ENCODE measurements at regions not wholly inside any gene's neighbourhood (a gene's known extent, or its start where the extent isn't known, plus 50 kb on each side); places are given as distances from the start of the nearest gene placed in this dataset.

- no peaks in the 10 kb centered on the region for H3K9me3 Mint-ChIP-seq (ENCODE audit: insufficient read depth)
- no peak overlapping the region for H3K4me3 Mint-ChIP-seq
- H3K9me3 ChIP-seq (ENCODE audit: control extremely low read depth in 1 of 3, control insufficient read depth in 2 of 3, insufficient read depth in 1 of 3, low read length in 2 of 3), result no peaks in the 10 kb centered on the region
- H3K4me1 Mint-ChIP-seq, result no peaks in the 10 kb centered on the region
- H2AFZ ChIP-seq (ENCODE audit: insufficient read depth, low read depth, low read length, poor library complexity, severe bottlenecking), result no peak overlapping the region
- DNase-seq, result no peak
- no peaks in the 10 kb centered on the region for H3K27me3 Mint-ChIP-seq
- H3K27me3 ChIP-seq (replicated peaks in 1 of 4; ENCODE audit: control extremely low read depth in 1 of 4, control insufficient read depth in 3 of 4, insufficient read depth in 4 of 4, low read length in 3 of 4), result no peaks in the 10 kb centered on the region
- H3K9ac ChIP-seq (ENCODE audit: low read length), result no peak overlapping the region
- no peak for TF ChIP-seq EZH2 (IDR thresholded peaks at IDR 0.05; ENCODE audit: borderline replicate concordance, insufficient read depth, low read depth, low read length, poor library complexity, severe bottlenecking)
- TF ChIP-seq CTCF (IDR thresholded peaks at IDR 0.05), result no peak
- H4K20me1 ChIP-seq (ENCODE audit: control insufficient read depth, insufficient read depth, low read length, poor library complexity, severe bottlenecking), result no peaks in the 10 kb centered on the region
- H3K4me1 ChIP-seq (ENCODE audit: control insufficient read depth in 2 of 2, insufficient read depth in 2 of 2, low read length in 2 of 2), result no peaks in the 10 kb centered on the region
- H3K36me3 ChIP-seq (replicated peaks in 1 of 2; ENCODE audit: control extremely low read depth in 1 of 2, control insufficient read depth in 1 of 2, extremely low read depth in 1 of 2, insufficient read depth in 2 of 2, low read length in 1 of 2), result no peaks in the 10 kb centered on the region
- CTCF ChIA-PET, result no interaction called here
- H3K4me3 ChIP-seq (ENCODE audit: control extremely low read depth in 1 of 5, extremely low read depth in 1 of 5, insufficient read depth in 1 of 5, low read depth in 2 of 5, low read length in 4 of 5), result no peak overlapping the region
- WGBS (ENCODE audit: insufficient coverage), result 100% methylated on average over 1 of the region's 2 CpGs
- no peak for ATAC-seq (ENCODE audit: low read depth)
- H3K4me2 ChIP-seq (replicated peaks; ENCODE audit: low read depth, low read length, poor library complexity, severe bottlenecking), result no peak overlapping the region
- no peaks in the 10 kb centered on the region for H3K79me2 ChIP-seq (ENCODE audit: control insufficient read depth, insufficient read depth, low read length)
- intact Hi-C loops (cut with micrococcal nuclease), result no loop called here
- no peak overlapping the region for H3K27ac ChIP-seq (ENCODE audit: low read length in 2 of 2)
- H3K27ac Mint-ChIP-seq, result no peak overlapping the region
- POLR2A ChIA-PET, result no interaction called here
Measured at GRCh38 chr2:14425869-14426268, 206.6 kb upstream of the LRATD1 start.

- Mint-ChIP-seq H3K27me3 (no peaks in the 10 kb centered on the region), H3K4me1 (no peaks in the 10 kb centered on the region), H3K27ac (no peak overlapping the region), H3K4me3 (no peak overlapping the region), H3K9me3 (ENCODE audit: insufficient read depth) (no peaks in the 10 kb centered on the region)
- no peaks in the 10 kb centered on the region for H3K36me3 ChIP-seq (replicated peaks in 1 of 2; ENCODE audit: control extremely low read depth in 1 of 2, control insufficient read depth in 1 of 2, extremely low read depth in 1 of 2, insufficient read depth in 2 of 2, low read length in 1 of 2)
- TF ChIP-seq CTCF (IDR thresholded peaks at IDR 0.05) (no peak), EZH2 (IDR thresholded peaks at IDR 0.05; ENCODE audit: borderline replicate concordance, insufficient read depth, low read depth, low read length, poor library complexity, severe bottlenecking) (no peak)
- ChIA-PET POLR2A (no interaction called here), CTCF (no interaction called here)
- no peak overlapping the region for H3K27ac ChIP-seq (ENCODE audit: low read length in 2 of 2)
- no peak overlapping the region for H3K4me3 ChIP-seq (ENCODE audit: control extremely low read depth in 1 of 5, extremely low read depth in 1 of 5, insufficient read depth in 1 of 5, low read depth in 2 of 5, low read length in 4 of 5)
- H3K4me1 ChIP-seq (ENCODE audit: control insufficient read depth in 2 of 2, insufficient read depth in 2 of 2, low read length in 2 of 2), result no peaks in the 10 kb centered on the region
- H3K27me3 ChIP-seq (replicated peaks in 1 of 4; ENCODE audit: control extremely low read depth in 1 of 4, control insufficient read depth in 3 of 4, insufficient read depth in 4 of 4, low read length in 3 of 4), result no peaks in the 10 kb centered on the region
- no peaks in the 10 kb centered on the region for H4K20me1 ChIP-seq (ENCODE audit: control insufficient read depth, insufficient read depth, low read length, poor library complexity, severe bottlenecking)
- ATAC-seq (ENCODE audit: low read depth) (no peak), DNase-seq (no peak)
- no CpG with 5 or more reads among the region's 2 CpGs for WGBS (ENCODE audit: insufficient coverage)
- no peak overlapping the region for H2AFZ ChIP-seq (ENCODE audit: insufficient read depth, low read depth, low read length, poor library complexity, severe bottlenecking)
- H3K79me2 ChIP-seq (ENCODE audit: control insufficient read depth, insufficient read depth, low read length), result no peaks in the 10 kb centered on the region
- H3K9me3 ChIP-seq (ENCODE audit: control extremely low read depth in 1 of 3, control insufficient read depth in 2 of 3, insufficient read depth in 1 of 3, low read length in 2 of 3), result no peaks in the 10 kb centered on the region
- intact Hi-C loops (cut with micrococcal nuclease), result no loop called here
- H3K4me2 ChIP-seq (replicated peaks; ENCODE audit: low read depth, low read length, poor library complexity, severe bottlenecking), result no peak overlapping the region
- no peak overlapping the region for H3K9ac ChIP-seq (ENCODE audit: low read length)
Measured at GRCh38 chr2:14428056-14428455, 204.5 kb upstream of the LRATD1 start.

Measured in B cell (primary cell).